Uterus (tissue), 2 donors: ENCODE measurements at regions not wholly inside any gene's neighbourhood (a gene's known extent, or its start where the extent isn't known, plus 50 kb on each side); places are given as distances from the start of the nearest gene placed in this dataset.

Experiments
- POLR2A ChIP-seq, 2 donors: fragments of 450-650 bp; IDR thresholded peaks; one replicate each; pipeline ENCODE4 v1.6.1; 2016; ENCODE audit warnings: antibody characterized with exemption in 2 of 2, mild to moderate bottlenecking in 1 of 2, moderate library complexity in 1 of 2
- TF ChIP-seq, protein P1 (sequence below), 4 experiments: fragments of 200-600 bp in 2 of 4; fragments of 450-650 bp in 2 of 4; sonication (generic) in 2 of 4; IDR thresholded peaks; one replicate each; pipeline ENCODE4 v1.5.1; 2016 to 2019; ENCODE audit warnings: antibody characterized with exemption in 4 of 4, mild to moderate bottlenecking in 2 of 4, moderate library complexity in 1 of 4

- TF ChIP-seq, protein P1, sequence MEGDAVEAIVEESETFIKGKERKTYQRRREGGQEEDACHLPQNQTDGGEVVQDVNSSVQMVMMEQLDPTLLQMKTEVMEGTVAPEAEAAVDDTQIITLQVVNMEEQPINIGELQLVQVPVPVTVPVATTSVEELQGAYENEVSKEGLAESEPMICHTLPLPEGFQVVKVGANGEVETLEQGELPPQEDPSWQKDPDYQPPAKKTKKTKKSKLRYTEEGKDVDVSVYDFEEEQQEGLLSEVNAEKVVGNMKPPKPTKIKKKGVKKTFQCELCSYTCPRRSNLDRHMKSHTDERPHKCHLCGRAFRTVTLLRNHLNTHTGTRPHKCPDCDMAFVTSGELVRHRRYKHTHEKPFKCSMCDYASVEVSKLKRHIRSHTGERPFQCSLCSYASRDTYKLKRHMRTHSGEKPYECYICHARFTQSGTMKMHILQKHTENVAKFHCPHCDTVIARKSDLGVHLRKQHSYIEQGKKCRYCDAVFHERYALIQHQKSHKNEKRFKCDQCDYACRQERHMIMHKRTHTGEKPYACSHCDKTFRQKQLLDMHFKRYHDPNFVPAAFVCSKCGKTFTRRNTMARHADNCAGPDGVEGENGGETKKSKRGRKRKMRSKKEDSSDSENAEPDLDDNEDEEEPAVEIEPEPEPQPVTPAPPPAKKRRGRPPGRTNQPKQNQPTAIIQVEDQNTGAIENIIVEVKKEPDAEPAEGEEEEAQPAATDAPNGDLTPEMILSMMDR (IDR thresholded peaks at IDR 0.05), result no peak
- no peak for TF ChIP-seq POLR2A (IDR thresholded peaks at IDR 0.05)
Observed at GRCh38 chr9:96038271-96038670, 162.8 kb downstream of the ERCC6L2 start.
